ENCODE measurements at regions not wholly inside any gene's neighbourhood (a gene's known extent, or its start where the extent isn't known, plus 50 kb on each side); places are given as distances from the start of the nearest gene placed in this dataset.

DNA sequence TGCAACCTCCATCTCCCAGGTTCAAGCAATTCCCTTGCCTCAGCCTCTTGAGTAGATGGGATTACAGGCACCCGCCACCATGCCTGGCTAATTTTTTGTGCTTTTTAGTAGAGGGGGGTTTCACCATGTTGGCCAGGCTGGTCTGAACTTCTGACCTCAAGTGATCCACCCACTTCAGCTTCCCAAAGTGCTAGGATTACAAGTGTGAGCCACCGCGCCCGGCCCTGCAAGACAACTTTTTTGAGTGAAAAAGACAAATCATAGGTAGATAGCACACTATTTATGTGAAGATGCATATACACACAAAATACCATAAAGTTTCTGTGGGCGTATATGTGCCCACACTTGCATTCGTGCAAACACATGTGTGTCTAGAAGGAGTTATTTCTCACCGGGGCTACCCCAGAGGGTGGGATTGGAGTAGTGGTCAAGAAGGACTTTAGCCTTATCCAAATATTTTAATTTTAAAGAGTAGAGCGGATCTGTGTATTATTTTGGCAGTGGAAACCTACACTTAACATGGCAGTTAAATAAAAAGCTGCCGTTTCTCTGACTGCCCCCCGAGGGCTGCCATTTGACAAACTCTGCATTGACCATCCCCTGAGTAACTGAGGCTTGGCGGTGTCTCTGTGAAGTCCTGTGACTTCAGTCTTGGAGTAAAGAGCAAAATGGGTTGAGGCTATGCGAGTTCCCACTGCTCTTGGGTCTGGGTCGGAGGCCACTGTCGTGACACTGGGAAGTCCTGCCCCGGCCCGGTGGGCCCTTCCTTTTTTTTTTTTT lies 93.4 kb upstream of the PTCH1 start:
- H3K27ac ChIP-seq = no peak overlapping the region
- TF ChIP-seq ZFX (IDR thresholded peaks at IDR 0.05) = no peak

DNA sequence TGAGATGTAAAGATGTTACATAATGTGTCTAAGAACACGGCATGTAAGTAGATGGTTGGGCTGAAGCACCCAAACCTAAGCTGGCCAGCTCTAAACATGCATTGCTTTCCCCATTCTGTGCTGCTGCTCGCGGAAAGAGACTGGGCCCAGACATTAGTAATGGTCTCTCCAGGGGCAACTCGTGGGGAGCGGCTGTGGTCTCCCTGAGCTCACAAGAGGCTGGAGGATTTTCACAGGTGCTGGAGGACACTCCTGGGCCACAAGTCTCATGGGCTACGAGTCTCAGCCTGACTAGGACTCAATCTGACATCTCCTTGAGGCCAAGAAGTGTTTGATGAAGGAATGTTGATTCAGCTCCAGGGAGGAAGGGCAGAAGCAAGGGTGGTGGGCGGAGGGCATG lies 92.7 kb upstream of the PTCH1 start:
- TF ChIP-seq ZFX (IDR thresholded peaks at IDR 0.05) = no peak
- TF ChIP-seq, protein P1, sequence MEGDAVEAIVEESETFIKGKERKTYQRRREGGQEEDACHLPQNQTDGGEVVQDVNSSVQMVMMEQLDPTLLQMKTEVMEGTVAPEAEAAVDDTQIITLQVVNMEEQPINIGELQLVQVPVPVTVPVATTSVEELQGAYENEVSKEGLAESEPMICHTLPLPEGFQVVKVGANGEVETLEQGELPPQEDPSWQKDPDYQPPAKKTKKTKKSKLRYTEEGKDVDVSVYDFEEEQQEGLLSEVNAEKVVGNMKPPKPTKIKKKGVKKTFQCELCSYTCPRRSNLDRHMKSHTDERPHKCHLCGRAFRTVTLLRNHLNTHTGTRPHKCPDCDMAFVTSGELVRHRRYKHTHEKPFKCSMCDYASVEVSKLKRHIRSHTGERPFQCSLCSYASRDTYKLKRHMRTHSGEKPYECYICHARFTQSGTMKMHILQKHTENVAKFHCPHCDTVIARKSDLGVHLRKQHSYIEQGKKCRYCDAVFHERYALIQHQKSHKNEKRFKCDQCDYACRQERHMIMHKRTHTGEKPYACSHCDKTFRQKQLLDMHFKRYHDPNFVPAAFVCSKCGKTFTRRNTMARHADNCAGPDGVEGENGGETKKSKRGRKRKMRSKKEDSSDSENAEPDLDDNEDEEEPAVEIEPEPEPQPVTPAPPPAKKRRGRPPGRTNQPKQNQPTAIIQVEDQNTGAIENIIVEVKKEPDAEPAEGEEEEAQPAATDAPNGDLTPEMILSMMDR (conservative IDR thresholded peaks at IDR 0.05) = no peak
- H3K27ac ChIP-seq = no peak overlapping the region

DNA sequence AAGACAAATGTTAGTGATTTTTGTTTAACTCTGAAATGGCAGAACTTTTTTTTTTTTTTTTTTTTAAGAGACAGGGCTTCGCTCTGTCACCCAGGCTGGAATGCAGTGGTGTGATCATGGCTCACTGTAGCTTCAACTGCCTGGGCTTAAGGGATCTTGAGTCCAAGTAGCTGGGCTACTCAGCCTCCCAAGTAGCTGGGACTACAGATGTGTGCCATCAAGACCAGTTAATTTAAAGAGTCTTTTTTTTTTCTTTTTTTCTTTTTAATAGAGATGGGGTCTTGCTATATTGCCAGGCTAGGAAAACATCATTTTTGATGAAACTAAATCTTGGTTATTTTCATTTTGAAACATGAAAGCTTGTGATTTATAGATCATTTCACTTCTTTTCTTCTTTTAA lies 91.6 kb upstream of the PTCH1 start:
- H3K27ac ChIP-seq = no peak overlapping the region
- TF ChIP-seq, protein P1 (conservative IDR thresholded peaks at IDR 0.05) = no peak
- TF ChIP-seq ZFX (IDR thresholded peaks at IDR 0.05) = no peak

DNA sequence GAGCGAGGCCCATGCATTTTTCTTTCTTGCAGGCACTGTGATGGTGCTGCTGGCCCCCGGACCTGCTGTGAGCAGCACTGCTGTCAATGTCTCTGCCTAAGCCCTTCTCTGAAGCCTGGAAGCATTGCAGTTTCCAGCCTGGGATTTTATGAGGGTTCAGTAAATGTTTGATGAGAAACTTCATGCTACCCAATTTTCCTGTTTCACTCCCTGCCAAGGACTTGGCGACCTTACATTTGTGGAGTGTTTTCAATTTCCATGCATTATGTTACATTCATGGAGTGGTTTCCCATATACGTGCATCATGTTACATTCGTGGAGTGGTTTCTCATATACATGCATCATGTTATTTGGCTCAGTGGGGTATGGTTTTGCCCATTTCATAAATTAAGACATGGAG lies 90.7 kb upstream of the PTCH1 start:
- TF ChIP-seq, protein P1 (conservative IDR thresholded peaks at IDR 0.05) = no peak
- no peak for TF ChIP-seq ZFX (IDR thresholded peaks at IDR 0.05)

DNA sequence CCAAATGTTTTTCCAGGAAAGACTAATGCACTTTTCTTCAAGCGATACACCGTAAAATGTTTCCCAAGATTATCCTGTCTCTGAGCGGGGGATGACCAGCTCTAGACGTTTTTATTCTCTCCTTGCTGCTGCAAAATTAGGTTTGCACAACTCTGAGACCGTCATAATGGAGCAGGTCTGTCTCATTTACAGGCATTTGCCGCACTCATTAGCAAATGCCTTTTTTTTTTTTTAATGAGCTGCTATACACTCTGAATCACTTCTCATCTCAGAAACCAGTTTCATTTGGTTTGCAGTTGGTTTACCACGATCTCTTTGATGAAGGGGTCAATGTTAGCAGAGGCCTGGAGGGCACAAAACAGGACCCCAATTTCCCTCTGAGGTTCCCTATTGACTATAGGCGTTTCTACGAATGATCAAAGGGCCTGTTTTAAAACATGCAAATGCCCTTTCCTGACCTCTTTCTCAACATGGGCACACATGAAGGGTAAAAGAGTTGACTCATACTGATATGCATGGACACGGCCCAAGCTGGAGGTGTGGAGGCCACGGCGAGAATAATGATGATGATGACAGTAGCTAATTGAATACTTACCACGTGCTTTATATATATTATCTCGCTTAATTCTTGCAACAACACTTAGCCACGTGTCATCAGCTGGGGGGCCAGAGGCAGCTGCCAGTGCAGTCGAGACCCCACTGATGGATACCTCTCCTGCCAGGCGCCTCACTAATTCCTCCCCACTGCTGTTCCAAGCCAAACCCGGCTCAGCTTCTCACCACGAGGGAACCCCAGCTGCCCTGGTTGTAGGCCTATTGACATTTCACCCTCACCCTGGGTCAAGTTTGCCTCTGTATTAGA lies 89.9 kb upstream of the PTCH1 start:
- TF ChIP-seq ZFX (IDR thresholded peaks at IDR 0.05) = no peak
- TF ChIP-seq, protein P1 (conservative IDR thresholded peaks at IDR 0.05) = no peak
- no peak overlapping the region for H3K27ac ChIP-seq

More for the DNA sequence above, 90.7 kb upstream of the PTCH1 start:
- H3K27ac ChIP-seq = no peak overlapping the region

DNA sequence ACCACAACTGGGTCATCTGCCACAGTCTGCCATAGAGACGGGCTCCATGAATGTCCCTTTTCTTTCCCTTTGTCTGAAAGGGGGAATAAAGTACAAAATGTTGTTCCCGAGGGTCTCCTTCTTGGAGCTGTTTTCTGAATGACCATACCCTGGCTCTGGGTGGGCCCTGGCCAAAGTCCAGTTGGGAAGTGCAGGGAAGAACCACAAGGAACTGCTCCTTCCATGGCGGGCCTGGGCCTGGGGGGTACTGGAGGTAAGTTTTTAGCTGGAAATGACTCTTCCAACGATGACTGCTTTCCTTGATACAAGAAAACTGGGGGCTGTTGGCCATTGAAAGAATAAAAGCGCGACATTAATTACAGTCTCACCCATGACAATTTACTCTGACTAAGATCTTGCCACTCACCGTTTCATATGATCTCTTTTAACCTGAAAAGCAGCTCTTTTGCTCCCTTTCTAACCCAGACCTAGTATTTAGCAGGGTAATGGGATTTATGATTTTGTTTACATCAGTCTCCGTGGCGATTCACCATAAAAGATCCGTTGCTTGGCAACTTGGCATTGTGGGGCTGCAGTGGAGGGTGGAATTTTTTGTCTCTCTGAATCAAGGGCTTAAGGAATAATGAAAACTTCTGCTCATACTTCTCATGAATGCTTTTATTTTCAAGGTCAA lies 89.2 kb upstream of the PTCH1 start:
- peak overlapping the region; percentile 23; the same call in 1 of the 2 replicates for H3K27ac ChIP-seq
- TF ChIP-seq ZFX (IDR thresholded peaks at IDR 0.05) = no peak
- TF ChIP-seq, protein P1 (conservative IDR thresholded peaks at IDR 0.05) = no peak

DNA sequence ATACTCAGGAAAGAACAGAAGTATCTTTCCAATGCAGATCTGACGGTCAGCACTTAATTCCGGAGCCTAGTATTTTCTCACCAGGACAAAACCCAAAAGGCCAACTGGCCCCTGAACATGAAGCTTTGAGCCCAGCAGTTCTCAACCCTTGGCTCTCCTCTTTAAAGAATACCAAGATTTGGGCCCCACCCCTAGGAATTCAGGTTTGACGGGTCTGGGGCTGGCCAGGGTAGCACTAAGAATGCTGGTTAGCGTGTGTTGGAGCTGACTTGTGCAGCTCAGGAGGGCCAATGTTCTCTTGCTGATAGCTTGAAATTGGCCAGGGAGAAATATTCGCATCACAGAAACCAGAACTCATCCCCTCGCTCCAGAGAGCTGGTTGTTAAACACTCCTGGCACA lies 88.3 kb upstream of the PTCH1 start:
- TF ChIP-seq, protein P1 (conservative IDR thresholded peaks at IDR 0.05) = no peak
- TF ChIP-seq ZFX (IDR thresholded peaks at IDR 0.05) = no peak
- peak overlapping the region; percentile 23 for H3K27ac ChIP-seq

Measured in C4-2B (cell line).